GM23338 (cell line): ENCODE measurements at regions not wholly inside any gene's neighbourhood (a gene's known extent, or its start where the extent isn't known, plus 50 kb on each side); places are given as distances from the start of the nearest gene placed in this dataset.

Experiments used
- ATAC-seq: fragments of 200-7000 bp; cut with Tn5 transposase; 3 replicates; pipeline ENCODE4 v1.9.1; 2020
- DNase-seq: peaks from one replicate; pipeline ENCODE4 v3.0.0-alpha.2; 2015; ENCODE audit warnings: low spot score
- H2AFZ ChIP-seq: fragments of 200-600 bp; sonication (generic); 2 replicates; pipeline ENCODE4 v1.8.0; 2016; ENCODE audit warnings: antibody characterized with exemption, mild to moderate bottlenecking, moderate library complexity
- H3F3A ChIP-seq: fragments of 200-600 bp; sonication (generic); replicated peaks from 2 replicates; pipeline ENCODE4 v1.8.0; 2017; ENCODE audit warnings: antibody characterized with exemption, mixed run types, low read depth
- H3K27ac ChIP-seq: fragments of 200-600 bp; sonication (generic); 2 replicates; pipeline ENCODE4 v1.6.1; 2016; ENCODE audit warnings: low read depth
- H3K27me3 ChIP-seq: fragments of 200-600 bp; sonication (generic); 2 replicates; pipeline ENCODE4 v1.8.0; 2016; ENCODE audit warnings: mild to moderate bottlenecking, mixed run types, moderate library complexity; ENCODE audit not compliant: insufficient read depth
- H3K36me3 ChIP-seq: fragments of 200-600 bp; sonication (generic); 2 replicates; pipeline ENCODE4 v1.8.0; 2016; ENCODE audit warnings: mild to moderate bottlenecking; ENCODE audit not compliant: insufficient read depth
- H3K4me1 ChIP-seq: fragments of 200-600 bp; sonication (generic); 2 replicates; pipeline ENCODE4 v1.8.0; 2016; ENCODE audit warnings: mild to moderate bottlenecking, moderate library complexity; ENCODE audit not compliant: insufficient read depth
- H3K4me2 ChIP-seq: fragments of 200-600 bp; sonication (generic); 2 replicates; pipeline ENCODE4 v1.7.1; 2017; ENCODE audit warnings: mixed run types
- H3K4me3 ChIP-seq: fragments of 200-600 bp; sonication (generic); 2 replicates; pipeline ENCODE4 v1.6.1; 2016; ENCODE audit warnings: mixed run types
- H3K79me2 ChIP-seq: fragments of 200-600 bp; sonication (generic); replicated peaks from 2 replicates; pipeline ENCODE4 v1.8.0; 2017; ENCODE audit warnings: mild to moderate bottlenecking; ENCODE audit not compliant: insufficient read depth
- H3K9me2 ChIP-seq: fragments of 200-600 bp; sonication (generic); 2 replicates; pipeline ENCODE4 v1.8.0; 2017; ENCODE audit not compliant: insufficient read depth
- H4K20me1 ChIP-seq: fragments of 200-600 bp; sonication (generic); replicated peaks from 2 replicates; pipeline ENCODE4 v1.8.0; 2017; ENCODE audit warnings: mild to moderate bottlenecking; ENCODE audit not compliant: insufficient read depth
- H3K27ac Mint-ChIP-seq: 2 replicates; pipeline ENCODE4 v1.8.0; 2020; ENCODE audit warnings: inconsistent platforms, mild to moderate bottlenecking, moderate library complexity, mixed read lengths
- H3K27me3 Mint-ChIP-seq: 3 replicates; pipeline ENCODE4 v1.8.0; 2022; ENCODE audit warnings: low read depth, mild to moderate bottlenecking, moderate library complexity, mixed read lengths, inconsistent platforms; ENCODE audit not compliant: insufficient read depth, poor library complexity
- H3K36me3 Mint-ChIP-seq: 3 replicates; pipeline ENCODE4 v1.8.0; 2021; ENCODE audit warnings: low read depth, mild to moderate bottlenecking, inconsistent platforms, moderate library complexity, mixed read lengths
- H3K4me1 Mint-ChIP-seq: 3 replicates; pipeline ENCODE4 v1.8.0; 2020; ENCODE audit warnings: mild to moderate bottlenecking, inconsistent platforms, mixed read lengths
- H3K4me3 Mint-ChIP-seq: 3 replicates; pipeline ENCODE4 v1.8.0; 2021; ENCODE audit warnings: moderate library complexity, mild to moderate bottlenecking, inconsistent platforms, mixed read lengths
- H3K9me3 Mint-ChIP-seq: 3 replicates; pipeline ENCODE4 v1.8.0; 2020; ENCODE audit warnings: moderate library complexity, mild to moderate bottlenecking, inconsistent platforms, mixed read lengths
- CREB1 ChIP-seq: fragments of 250-450 bp; sonication (Bioruptor Pico); IDR thresholded peaks from 2 replicates; pipeline ENCODE4 v1.5.0; 2020; ENCODE audit warnings: low read depth, mild to moderate bottlenecking, moderate library complexity
- EZH2 ChIP-seq: fragments of 200-600 bp; sonication (generic); IDR thresholded peaks from one replicate; pipeline ENCODE4 v1.8.0; 2017; ENCODE audit warnings: antibody characterized with exemption, mild to moderate bottlenecking, low read depth; ENCODE audit not compliant: unreplicated experiment
- EZH2phosphoT487 ChIP-seq: fragments of 200-600 bp; sonication (generic); IDR thresholded peaks from one replicate; pipeline ENCODE4 v1.8.1; 2018; ENCODE audit warnings: antibody characterized with exemption; ENCODE audit not compliant: unreplicated experiment
- JUNB ChIP-seq: IDR thresholded peaks from one replicate; pipeline ENCODE4 v1.6.1; 2016; ENCODE audit warnings: antibody characterized with exemption; ENCODE audit not compliant: unreplicated experiment
- NANOG ChIP-seq: IDR thresholded peaks from 2 replicates; pipeline ENCODE4 v1.6.1; 2016; ENCODE audit warnings: antibody characterized with exemption, borderline replicate concordance
- POLR2AphosphoS5 ChIP-seq: IDR thresholded peaks from 2 replicates; pipeline ENCODE4 v1.6.1; 2016; ENCODE audit warnings: antibody characterized with exemption, low read depth
- REST ChIP-seq: IDR thresholded peaks from one replicate; pipeline ENCODE4 v1.6.1; 2018; ENCODE audit warnings: antibody characterized with exemption; ENCODE audit not compliant: unreplicated experiment
- STAT1 ChIP-seq: IDR thresholded peaks from one replicate; pipeline ENCODE4 v1.6.1; 2016; ENCODE audit warnings: antibody characterized with exemption; ENCODE audit not compliant: unreplicated experiment
- ZNF114 ChIP-seq: fragments of 250-450 bp; sonication (Bioruptor Pico); IDR thresholded peaks from 2 replicates; pipeline ENCODE4 v1.5.0; 2020; ENCODE audit warnings: mild to moderate bottlenecking, moderate library complexity
- ZNF331 ChIP-seq: fragments of 250-450 bp; sonication (Bioruptor Pico); IDR thresholded peaks from 2 replicates; pipeline ENCODE4 v1.5.0; 2020; ENCODE audit warnings: low read depth, mild to moderate bottlenecking, moderate library complexity
- TF ChIP-seq, protein P1 (sequence below), 2 experiments: fragments of 200-600 bp in 1 of 2; sonication (generic) in 1 of 2; conservative IDR thresholded peaks; 2 replicates each; pipeline versions ENCODE4 v1.5.1 to v1.6.1; 2016 to 2017; ENCODE audit warnings: antibody characterized with exemption in 2 of 2, low read depth in 2 of 2, mild to moderate bottlenecking in 2 of 2, moderate library complexity in 1 of 2
- TF ChIP-seq, protein P2 (sequence below): IDR thresholded peaks from 2 replicates; pipeline ENCODE4 v1.6.1; 2016; ENCODE audit warnings: antibody characterized with exemption

- no peaks in the 10 kb centered on the region for H3K27me3 ChIP-seq
- TF ChIP-seq, protein P1, sequence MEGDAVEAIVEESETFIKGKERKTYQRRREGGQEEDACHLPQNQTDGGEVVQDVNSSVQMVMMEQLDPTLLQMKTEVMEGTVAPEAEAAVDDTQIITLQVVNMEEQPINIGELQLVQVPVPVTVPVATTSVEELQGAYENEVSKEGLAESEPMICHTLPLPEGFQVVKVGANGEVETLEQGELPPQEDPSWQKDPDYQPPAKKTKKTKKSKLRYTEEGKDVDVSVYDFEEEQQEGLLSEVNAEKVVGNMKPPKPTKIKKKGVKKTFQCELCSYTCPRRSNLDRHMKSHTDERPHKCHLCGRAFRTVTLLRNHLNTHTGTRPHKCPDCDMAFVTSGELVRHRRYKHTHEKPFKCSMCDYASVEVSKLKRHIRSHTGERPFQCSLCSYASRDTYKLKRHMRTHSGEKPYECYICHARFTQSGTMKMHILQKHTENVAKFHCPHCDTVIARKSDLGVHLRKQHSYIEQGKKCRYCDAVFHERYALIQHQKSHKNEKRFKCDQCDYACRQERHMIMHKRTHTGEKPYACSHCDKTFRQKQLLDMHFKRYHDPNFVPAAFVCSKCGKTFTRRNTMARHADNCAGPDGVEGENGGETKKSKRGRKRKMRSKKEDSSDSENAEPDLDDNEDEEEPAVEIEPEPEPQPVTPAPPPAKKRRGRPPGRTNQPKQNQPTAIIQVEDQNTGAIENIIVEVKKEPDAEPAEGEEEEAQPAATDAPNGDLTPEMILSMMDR (conservative IDR thresholded peaks at IDR 0.05; ENCODE audit: low read depth in 2 of 2): no peak
- no peak for TF ChIP-seq NANOG
- no peak for TF ChIP-seq EZH2phosphoT487
- TF ChIP-seq JUNB: no peak
- no peak for TF ChIP-seq ZNF114 (CRISPR knock-in tag)
- TF ChIP-seq STAT1: no peak
- TF ChIP-seq EZH2: no peak
- no peak overlapping the region for H3K27ac ChIP-seq
- no peak overlapping the region for H3K4me2 ChIP-seq
- H3K4me3 Mint-ChIP-seq: no peak overlapping the region
- H3K9me3 Mint-ChIP-seq: no peaks in the 10 kb centered on the region
- H3K27ac Mint-ChIP-seq: no peak overlapping the region
- no peaks in the 10 kb centered on the region for H3K79me2 ChIP-seq
- H3K36me3 Mint-ChIP-seq: no peaks in the 10 kb centered on the region
- no peaks in the 10 kb centered on the region for H3K27me3 Mint-ChIP-seq
- DNase-seq: no peak
- H4K20me1 ChIP-seq: no peaks in the 10 kb centered on the region; the same call in 1 of the 2 replicates
- no peaks in the 10 kb centered on the region for H3K36me3 ChIP-seq
- no peak overlapping the region for H3K4me3 ChIP-seq
- no peaks in the 10 kb centered on the region for H3K9me2 ChIP-seq
- peaks cover 4% of the 10 kb centered on the region; the same call in 2 of the 3 replicates for H3K4me1 Mint-ChIP-seq
- ATAC-seq: no peak
- no peak overlapping the region for H2AFZ ChIP-seq
- no peaks in the 10 kb centered on the region for H3F3A ChIP-seq
- no peaks in the 10 kb centered on the region for H3K4me1 ChIP-seq
These were observed 235.0 kb downstream of the PTGER3 start for GRCh38 chr1:70812442-70813109.

- Histone ChIP-seq H4K20me1 (no peaks in the 10 kb centered on the region), H3F3A (no peaks in the 10 kb centered on the region), H3K79me2 (no peaks in the 10 kb centered on the region), H3K4me2 (no peak overlapping the region), H2AFZ (no peak overlapping the region), H3K27ac (no peak overlapping the region), H3K4me3 (no peak overlapping the region), H3K9me2 (no peaks in the 10 kb centered on the region), H3K4me1 (no peaks in the 10 kb centered on the region), H3K36me3 (no peaks in the 10 kb centered on the region), H3K27me3 (no peaks in the 10 kb centered on the region)
- H3K4me3 Mint-ChIP-seq: no peak overlapping the region
- H3K27me3 Mint-ChIP-seq: no peaks in the 10 kb centered on the region
- no peak for DNase-seq
- no peak overlapping the region for H3K27ac Mint-ChIP-seq
- H3K36me3 Mint-ChIP-seq: no peaks in the 10 kb centered on the region
- H3K9me3 Mint-ChIP-seq: no peaks in the 10 kb centered on the region
- no peaks in the 10 kb centered on the region for H3K4me1 Mint-ChIP-seq
- ATAC-seq: no peak
- TF ChIP-seq, protein P1 (conservative IDR thresholded peaks at IDR 0.05; ENCODE audit: low read depth in 2 of 2): no peak
- TF ChIP-seq CREB1 (CRISPR knock-in tag) (no peak), ZNF331 (CRISPR knock-in tag) (no peak), POLR2AphosphoS5 (no peak), NANOG (no peak), EZH2phosphoT487 (no peak), REST (no peak), JUNB (no peak), EZH2 (no peak), ZNF114 (CRISPR knock-in tag) (no peak), STAT1 (no peak)
- TF ChIP-seq, protein P2, sequence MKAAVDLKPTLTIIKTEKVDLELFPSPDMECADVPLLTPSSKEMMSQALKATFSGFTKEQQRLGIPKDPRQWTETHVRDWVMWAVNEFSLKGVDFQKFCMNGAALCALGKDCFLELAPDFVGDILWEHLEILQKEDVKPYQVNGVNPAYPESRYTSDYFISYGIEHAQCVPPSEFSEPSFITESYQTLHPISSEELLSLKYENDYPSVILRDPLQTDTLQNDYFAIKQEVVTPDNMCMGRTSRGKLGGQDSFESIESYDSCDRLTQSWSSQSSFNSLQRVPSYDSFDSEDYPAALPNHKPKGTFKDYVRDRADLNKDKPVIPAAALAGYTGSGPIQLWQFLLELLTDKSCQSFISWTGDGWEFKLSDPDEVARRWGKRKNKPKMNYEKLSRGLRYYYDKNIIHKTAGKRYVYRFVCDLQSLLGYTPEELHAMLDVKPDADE: no peak
These were observed 229.2 kb downstream of the PTGER3 start for GRCh38 chr1:70818401-70818800.
